Heart left ventricle (tissue), 16 donors: ENCODE measurements at regions not wholly inside any gene's neighbourhood (a gene's known extent, or its start where the extent isn't known, plus 50 kb on each side); places are given as distances from the start of the nearest gene placed in this dataset.

Experiments
- ATAC-seq, 4 donors: fragments of 200-7000 bp; cut with Tn5 transposase; one replicate each; pipeline ENCODE4 v1.9.1; 2020 to 2022; ENCODE audit warnings: moderate library complexity in 4 of 4, mild to moderate bottlenecking in 3 of 4, moderate number of reproducible peaks in 1 of 4
- DNase-seq, 5 donors: peaks; one replicate each; pipeline ENCODE4 v3.0.0-alpha.2; 2020
- H3K27ac ChIP-seq, 12 donors: fragments of 200-600 bp; sonication (generic) in 4 of 12; one replicate each; pipeline versions ENCODE4 v1.5.0 to v1.8.0; 2016 to 2022; ENCODE audit warnings: mild to moderate bottlenecking in 2 of 12
- H3K27me3 ChIP-seq, 9 donors: fragments of 200-600 bp; sonication (generic) in 2 of 9; one replicate each; pipeline versions ENCODE4 v1.5.1 to v1.8.0; 2016 to 2022; ENCODE audit warnings: mild to moderate bottlenecking in 3 of 9
- H3K36me3 ChIP-seq, 9 donors: fragments of 200-600 bp; sonication (generic) in 2 of 9; one replicate each; pipeline versions ENCODE4 v1.5.0 to v1.8.0; 2018 to 2022; ENCODE audit warnings: mild to moderate bottlenecking in 2 of 9
- H3K4me1 ChIP-seq, 12 donors: fragments of 200-600 bp; sonication (generic) in 4 of 12; one replicate each; pipeline versions ENCODE4 v1.5.0 to v1.8.0; 2016 to 2022; ENCODE audit warnings: mild to moderate bottlenecking in 3 of 12
- H3K4me3 ChIP-seq, 12 donors: fragments of 200-600 bp; sonication (generic) in 4 of 12; one replicate each; pipeline versions ENCODE4 v1.5.0 to v1.8.0; 2017 to 2022; ENCODE audit warnings: mild to moderate bottlenecking in 9 of 12, moderate library complexity in 4 of 12
- H3K9me3 ChIP-seq, 12 donors: fragments of 200-600 bp; sonication (generic) in 4 of 12; one replicate each; pipeline versions ENCODE4 v1.5.0 to v1.8.0; 2016 to 2022; ENCODE audit warnings: mild to moderate bottlenecking in 1 of 12
- CTCF ChIP-seq, 12 donors: fragments of 200-600 bp; sonication (generic) in 4 of 12; IDR thresholded peaks; one replicate each; pipeline versions ENCODE4 v1.5.0 to v1.8.0; 2018 to 2022; ENCODE audit warnings: antibody characterized with exemption in 12 of 12, mild to moderate bottlenecking in 5 of 12
- POLR2A ChIP-seq, 2 donors: fragments of 450-650 bp; IDR thresholded peaks; one replicate each; pipeline ENCODE4 v1.6.1; 2017; ENCODE audit warnings: antibody characterized with exemption in 2 of 2, mild to moderate bottlenecking in 2 of 2, moderate library complexity in 2 of 2
- WGBS, 4 donors: extraction: QIAGEN DNeasy Blood & Tissue Kit in 2 of 4; methylation state at CpG; one replicate each; pipeline versions ENCODE4 v1.1.5 to v1.1.7; 2013 to 2018; 5-methylcytosine and 5-hydroxymethylcytosine counted together
- intact Hi-C, 10 donors: fragments of 100-400 bp; cut with DNase I; formaldehyde crosslinking; loops; one replicate each; pipeline versions ENCODE4 v1.11.1 to v1.14.2; 2022
- donor health status: ischemic (EF 13 %, LVEDD 7.1; RV severe dilation, severe dysfunction).
- donor health status: healthy with polysubstance abuse.
- donor health status: DM: no; HTN: yes; CAD: no.
- donor health status: DM: no; HTN: no; CAD: no.
- donor health status: ischemic (EF 25% LVEDD 6.9; RV normal size, moderate dysfunction).
- donor health status: ischemic (EF 25% LVEDD 5.7; RV mildly dilated, moderate dysfunction).
- donor health status: healthy.
- donor health status: DM: yes; HTN: yes; CAD: no.
- donor health status: ischemic (EF 35%, LVEDD 5.7; RV mildly dilated, moderate dysfunction).
- donor health status: nonischemic (EF 11% LVEDD 7.7; RV severe dilation, severe dysfunction).
- donor health status: DM: yes; HTN: yes; CAD: no.
- donor health status: PGD.
- donor health status: ischemic (EF 29% LVEDD 5.4; RV normal size, mild dysfunction).
- donor health status: nonischemic (EF 23%, LVEDD 6.1; RV moderate dilation, normal function).

- Histone ChIP-seq H3K4me3 (no peak overlapping the region), H3K36me3 (no peaks in the 10 kb centered on the region), H3K27me3 (no peaks in the 10 kb centered on the region), H3K4me1 (peaks cover 0 to 19% (median 15%) of the 10 kb centered on the region in 12 donors), H3K9me3 (no peaks in the 10 kb centered on the region), H3K27ac (no peak overlapping the region)
- DNase-seq (no peak), ATAC-seq (no peak)
- intact Hi-C loops = loop anchor here in 2 of 10 donors (5.0 to 10.0 kb wide), 3 partner anchors 75 to 205 kb away; no protein-coding TSS in a partner anchor
- TF ChIP-seq POLR2A (IDR thresholded peaks at IDR 0.05) = no peak
- TF ChIP-seq CTCF (IDR thresholded peaks at IDR 0.05) = no peak
- 82 to 89% (median 83%) methylated on average over 17 of the region's 17 CpGs for WGBS, 4 donors
Observed at GRCh38 chr12:116459916-116460663, 99.1 kb upstream of the MAP1LC3B2 start.

- 92 to 98% (median 95%) methylated on average over 6 of the region's 6 CpGs for WGBS, 4 donors
- no peak for DNase-seq
- no peak overlapping the region for H3K27ac ChIP-seq
- ATAC-seq = no peak
- no peaks in the 10 kb centered on the region for H3K9me3 ChIP-seq
- intact Hi-C loops = no loop called here
- no peaks in the 10 kb centered on the region for H3K27me3 ChIP-seq
- no peaks in the 10 kb centered on the region for H3K36me3 ChIP-seq
- TF ChIP-seq CTCF (IDR thresholded peaks at IDR 0.05) = no peak
- no peak for TF ChIP-seq POLR2A (IDR thresholded peaks at IDR 0.05)
- H3K4me1 ChIP-seq = peaks cover 0 to 10% (median 7%) of the 10 kb centered on the region in 12 donors
- H3K4me3 ChIP-seq = no peak overlapping the region
Observed at GRCh38 chr12:116461060-116461459, 98.1 kb upstream of the MAP1LC3B2 start.

- Histone ChIP-seq H3K36me3 (no peaks in the 10 kb centered on the region), H3K27me3 (no peaks in the 10 kb centered on the region), H3K4me1 (no peaks in the 10 kb centered on the region), H3K4me3 (no peak overlapping the region), H3K27ac (no peak overlapping the region), H3K9me3 (no peaks in the 10 kb centered on the region)
- 96 to 100% (median 100%) methylated on average over 1 of the region's 1 CpG for WGBS, 4 donors
- TF ChIP-seq POLR2A (IDR thresholded peaks at IDR 0.05) (no peak), CTCF (IDR thresholded peaks at IDR 0.05) (no peak)
- intact Hi-C loops = no loop called here
- no peak for ATAC-seq
- no peak for DNase-seq
Observed at GRCh38 chr12:116463366-116463765, 95.8 kb upstream of the MAP1LC3B2 start.

- no peaks in the 10 kb centered on the region for H3K4me1 ChIP-seq
- no peak for TF ChIP-seq CTCF (IDR thresholded peaks at IDR 0.05)
- no peak for TF ChIP-seq POLR2A (IDR thresholded peaks at IDR 0.05)
- WGBS, 4 donors = 89 to 97% (median 94%) methylated on average over 3 of the region's 3 CpGs
- no peaks in the 10 kb centered on the region for H3K27me3 ChIP-seq
- H3K4me3 ChIP-seq = no peak overlapping the region
- H3K36me3 ChIP-seq = no peaks in the 10 kb centered on the region
- ATAC-seq = no peak
- no peak for DNase-seq
- H3K27ac ChIP-seq = no peak overlapping the region
- intact Hi-C loops = no loop called here
- H3K9me3 ChIP-seq = no peaks in the 10 kb centered on the region
Observed at GRCh38 chr12:116465407-116465806, 93.8 kb upstream of the MAP1LC3B2 start.
